ENCODE measurements at regions not wholly inside any gene's neighbourhood (a gene's known extent, or its start where the extent isn't known, plus 50 kb on each side); places are given as distances from the start of the nearest gene placed in this dataset.

GRCh38 chr4:77465271-77465670, 140.3 kb upstream of the CXCL13 start:
- TF ChIP-seq CTCF (IDR thresholded peaks at IDR 0.05) (peak; percentile 69), ZFX (IDR thresholded peaks at IDR 0.05; ENCODE audit: borderline replicate concordance) (no peak)

Data from 22Rv1 (cell line).